Endothelial cell of umbilical vein (primary cell): ENCODE measurements at regions not wholly inside any gene's neighbourhood (a gene's known extent, or its start where the extent isn't known, plus 50 kb on each side); places are given as distances from the start of the nearest gene placed in this dataset.

Experiments
- BruUV-seq: library from RNA; stranded (reverse); fragments of 400-500 nt; replicated peaks from 2 replicates; lab custom pipeline; 2021; lab: Mats Ljungman, UMichigan
- CTCF ChIA-PET: fragments of 300-600, 350-600 bp; sonication (Branson Sonifier 250); formaldehyde crosslinking; loops from one replicate; lab custom pipeline; 2021; ENCODE audit warnings: antibody characterized with exemption, inconsistent platforms; lab: Charles Lee
- POLR2A ChIA-PET: fragments of 300-600, 350-600 bp; sonication (Branson Sonifier 250); formaldehyde crosslinking; loops from one replicate; lab custom pipeline; 2021; ENCODE audit warnings: antibody characterized with exemption, inconsistent platforms; lab: Charles Lee
- DNase-seq: peaks from one replicate; pipeline ENCODE4 v3.0.0-alpha.2; 2011; ENCODE audit warnings: low read depth, low spot score
- FAIRE-seq: peaks from 2 replicates; lab custom pipeline; 2011; peaks lifted over from hg19 to GRCh38; lab: Jason Lieb, UNC
- H2AFZ ChIP-seq: 2 replicates; pipeline ENCODE4 v1.6.0; 2012; ENCODE audit warnings: low read depth, low read length, control low read depth, inconsistent platforms
- H3K27ac ChIP-seq: 2 replicates; pipeline ENCODE4 v1.5.1; 2011; ENCODE audit warnings: low read depth, mild to moderate bottlenecking, control low read depth, low read length, moderate library complexity; ENCODE audit not compliant: insufficient read depth
- H3K27me3 ChIP-seq, 2 experiments: 2 replicates each; pipeline versions ENCODE4 v1.6.0 to v1.6.1; 2011; ENCODE audit warnings: low read length in 2 of 2, mixed read lengths in 1 of 2; ENCODE audit not compliant: control insufficient read depth in 2 of 2, insufficient read depth in 2 of 2
- H3K36me3 ChIP-seq, 2 experiments: 2 replicates in 1 of 2; 3 replicates in 1 of 2; pipeline ENCODE4 v1.5.1; 2011; ENCODE audit warnings: low read length in 2 of 2, mild to moderate bottlenecking in 1 of 2, moderate library complexity in 1 of 2; ENCODE audit not compliant: control insufficient read depth in 2 of 2, insufficient read depth in 2 of 2; ENCODE audit errors: extremely low read depth in 1 of 2
- H3K4me1 ChIP-seq: 3 replicates; pipeline ENCODE4 v1.5.1; 2011; ENCODE audit warnings: mild to moderate bottlenecking, low read length; ENCODE audit not compliant: control insufficient read depth, insufficient read depth; ENCODE audit errors: extremely low read depth
- H3K4me2 ChIP-seq: 2 replicates; pipeline ENCODE4 v1.6.1; 2011; ENCODE audit warnings: low read length, control low read depth, mixed read lengths; ENCODE audit not compliant: insufficient read depth
- H3K4me3 ChIP-seq, 3 experiments: fragments of 200-600 bp in 1 of 3; sonication (generic), shearing (Covaris generic) in 1 of 3; replicated peaks in 1 of 3; 2 replicates each; pipeline ENCODE4 v1.5.1; 2011 to 2016; ENCODE audit warnings: control low read depth in 3 of 3, low read length in 3 of 3, mild to moderate bottlenecking in 2 of 3, inconsistent platforms in 1 of 3, low read depth in 1 of 3, moderate library complexity in 1 of 3; ENCODE audit not compliant: insufficient read depth in 1 of 3
- H3K79me2 ChIP-seq: 2 replicates; pipeline ENCODE4 v1.6.0; 2012; ENCODE audit warnings: low read length, inconsistent platforms; ENCODE audit not compliant: control insufficient read depth, insufficient read depth
- H3K9ac ChIP-seq: replicated peaks from 2 replicates; pipeline ENCODE3; 2011; ENCODE audit warnings: low read length, control low read depth; ENCODE audit not compliant: insufficient read depth; ENCODE audit errors: extremely low read depth
- H3K9me1 ChIP-seq: replicated peaks from 3 replicates; pipeline ENCODE4 v1.6.0; 2011; ENCODE audit warnings: mild to moderate bottlenecking, low read length; ENCODE audit not compliant: control insufficient read depth, insufficient read depth; ENCODE audit errors: extremely low read depth
- H3K9me3 ChIP-seq: replicated peaks from 2 replicates; pipeline ENCODE4 v1.5.1; 2012; ENCODE audit warnings: low read length, inconsistent platforms; ENCODE audit not compliant: control insufficient read depth, insufficient read depth
- H4K20me1 ChIP-seq: replicated peaks from 2 replicates; pipeline ENCODE3; 2011; ENCODE audit warnings: mild to moderate bottlenecking, low read length; ENCODE audit not compliant: control insufficient read depth, insufficient read depth; ENCODE audit errors: extremely low read depth
- CTCF ChIP-seq, 2 donors: IDR thresholded peaks; 1 replicate in 1 of 2; 2 replicates in 1 of 2; pipeline ENCODE4 v1.5.1; 2011; ENCODE audit warnings: low read length in 2 of 2, mild to moderate bottlenecking in 2 of 2, moderate library complexity in 2 of 2, control low read depth in 1 of 2, inconsistent platforms in 1 of 2, low read depth in 1 of 2; ENCODE audit not compliant: insufficient read depth in 1 of 2; ENCODE audit errors: extremely low read depth in 1 of 2
- EZH2 ChIP-seq: IDR thresholded peaks from 2 replicates; pipeline ENCODE4 v1.6.1; 2012; ENCODE audit warnings: borderline replicate concordance, low read depth, mild to moderate bottlenecking, moderate library complexity, low read length, inconsistent platforms; ENCODE audit not compliant: severe bottlenecking
- FOS ChIP-seq: IDR thresholded peaks from 2 replicates; pipeline ENCODE4 v1.6.1; 2011; ENCODE audit warnings: mild to moderate bottlenecking, low read length, moderate library complexity, borderline replicate concordance; ENCODE audit not compliant: insufficient read depth
- GATA2 ChIP-seq: IDR thresholded peaks from 2 replicates; pipeline ENCODE4 v1.7.0; 2011; ENCODE audit warnings: low read depth, mild to moderate bottlenecking, moderate library complexity, mixed read lengths, low read length; ENCODE audit not compliant: insufficient read length, insufficient read depth
- JUN ChIP-seq: IDR thresholded peaks from 2 replicates; pipeline ENCODE4 v1.6.1; 2011; ENCODE audit warnings: borderline replicate concordance, low read depth; ENCODE audit not compliant: insufficient read length, insufficient read depth
- MAX ChIP-seq: IDR thresholded peaks from 2 replicates; pipeline ENCODE4 v1.6.1; 2011; ENCODE audit not compliant: insufficient read depth, insufficient read length
- MYC ChIP-seq: IDR thresholded peaks from one replicate; pipeline ENCODE4 v1.6.1; 2011; ENCODE audit warnings: mild to moderate bottlenecking, low read depth, low read length
- POLR2A ChIP-seq: IDR thresholded peaks from 2 replicates; pipeline ENCODE4 v1.6.1; 2012; ENCODE audit warnings: low read depth, mild to moderate bottlenecking, control low read depth, low read length
- POLR2AphosphoS5 ChIP-seq: IDR thresholded peaks from 2 replicates; pipeline ENCODE4 v1.6.1; 2012; ENCODE audit warnings: low read depth, mild to moderate bottlenecking, control low read depth, low read length, moderate library complexity; ENCODE audit not compliant: insufficient read depth
- dilution Hi-C: fragments of 300-500 bp; cut with MboI; formaldehyde crosslinking; loops from one replicate; pipeline ENCODE4 v1.15.0; 2019; ENCODE audit warnings: low sequenced_read_pairs; ENCODE audit not compliant: extremely low pct_ligation_motif_present
- intact Hi-C: fragments of 100-400 bp; cut with micrococcal nuclease; formaldehyde crosslinking; loops from one replicate; pipeline ENCODE4 v1.10.0; 2022

- TF ChIP-seq JUN = peak; percentile 92
- TF ChIP-seq POLR2A = no peak
- TF ChIP-seq CTCF (IDR thresholded peaks at IDR 0.05; ENCODE audit: extremely low read depth in 1 of 2, insufficient read depth in 1 of 2, low read depth in 1 of 2, low read length in 2 of 2) = no peak
- no peak for TF ChIP-seq MYC
- TF ChIP-seq POLR2AphosphoS5 = peak; percentile 47
- peak; percentile 91 for TF ChIP-seq FOS
- no peak for TF ChIP-seq MAX
- no peak for TF ChIP-seq EZH2
- no peak for TF ChIP-seq GATA2
- peak; percentile 97 for FAIRE-seq
- Histone ChIP-seq H3K9me3 (no peaks in the 10 kb centered on the region), H3K9me1 (no peaks in the 10 kb centered on the region), H3K4me2 (no peak overlapping the region), H3K27me3 (peaks cover 0 to 14% of the 10 kb centered on the region in 2 experiments), H3K79me2 (no peaks in the 10 kb centered on the region), H3K9ac (no peak overlapping the region), H3K4me1 (peaks cover 23% of the 10 kb centered on the region), H3K4me3 (no peak overlapping the region), H4K20me1 (no peaks in the 10 kb centered on the region), H2AFZ (no peak overlapping the region), H3K36me3 (no peaks in the 10 kb centered on the region), H3K27ac (peak overlapping the region; percentile 41)
- dilution Hi-C loops = no loop called here
- BruUV-seq = no TSS peak
- POLR2A ChIA-PET = no interaction called here
- intact Hi-C loops = loop anchor here (1.0 to 10.0 kb wide), 3 partner anchors 10 to 185 kb away; partner anchors contain the start of gene MAP1B
- DNase-seq = peak; percentile 87
- CTCF ChIA-PET = interaction anchor here (0.7 to 2.1 kb wide), 9 partner anchors 9 to 140 kb away, joined by 3 to 14 read pairs (median 4); no protein-coding TSS in a partner anchor
These were observed 184.6 kb upstream of the MAP1B start for GRCh38 chr5:71922584-71923106.
